DMS153 (cell line): ENCODE measurements at regions not wholly inside any gene's neighbourhood (a gene's known extent, or its start where the extent isn't known, plus 50 kb on each side); places are given as distances from the start of the nearest gene placed in this dataset.
A peak's percentile ranks its signal among the peaks of the same experiment; 100 is the strongest.
"Not testable (repeated sequence)": the region's sequence is repeated elsewhere in the genome, so short reads cannot be mapped to it uniquely, and the experiment has no call there.

Experiments used
- DNase-seq: peaks from one replicate; lab custom pipeline; 2025; lab: John Stamatoyannopoulos, UW

- no peak for DNase-seq
Observed at GRCh38 chr3:186453531-186453930, 90.6 kb downstream of the CRYGS start.

GRCh38 chr3:186452517-186452916 is 90.5 kb upstream of the DGKG start:
- no peak for DNase-seq

- no peak for DNase-seq
Observed at GRCh38 chr3:186451371-186451770, 89.3 kb upstream of the DGKG start.

DNA sequence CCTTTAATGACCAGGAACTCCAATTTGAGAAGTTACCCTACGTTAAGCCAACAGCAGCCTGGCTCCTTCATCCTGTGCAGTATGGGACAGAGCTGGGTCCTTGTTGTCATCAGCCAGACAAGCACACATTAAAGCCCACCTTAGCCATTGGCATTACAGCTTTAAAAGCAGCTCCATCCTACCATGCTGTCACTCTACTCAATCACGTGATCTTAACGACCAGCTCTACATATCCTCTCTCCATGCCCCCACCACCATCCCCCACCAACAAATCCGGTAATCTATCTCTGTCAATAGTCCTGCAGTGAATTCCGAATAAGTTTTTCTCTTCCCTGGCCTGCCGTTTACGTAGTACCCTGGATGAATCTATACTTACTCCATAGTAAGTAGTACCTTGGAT is 82.9 kb upstream of the DGKG start:
- DNase-seq: no peak

DNA sequence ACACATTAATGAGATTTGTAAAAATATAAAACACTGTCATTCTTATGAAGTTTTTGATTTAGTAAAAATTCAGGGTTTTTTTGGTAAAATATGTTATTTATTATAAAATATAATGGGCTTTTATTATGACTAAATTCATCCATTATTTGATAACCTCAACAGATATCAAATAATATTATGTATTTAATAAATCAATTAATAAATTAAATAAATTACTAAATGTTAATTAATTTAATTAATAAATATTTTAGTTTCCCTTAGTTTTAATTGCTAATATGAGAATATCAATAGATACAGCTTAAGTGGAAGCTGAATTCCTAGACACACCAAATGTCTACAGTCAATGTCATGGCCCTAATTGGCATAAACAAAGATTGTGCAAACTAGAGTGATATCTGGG is 82.3 kb upstream of the DGKG start:
- no peak for DNase-seq

GRCh38 chr3:186442979-186443378 is 80.9 kb upstream of the DGKG start:
- DNase-seq: not testable (repeated sequence)

DNA sequence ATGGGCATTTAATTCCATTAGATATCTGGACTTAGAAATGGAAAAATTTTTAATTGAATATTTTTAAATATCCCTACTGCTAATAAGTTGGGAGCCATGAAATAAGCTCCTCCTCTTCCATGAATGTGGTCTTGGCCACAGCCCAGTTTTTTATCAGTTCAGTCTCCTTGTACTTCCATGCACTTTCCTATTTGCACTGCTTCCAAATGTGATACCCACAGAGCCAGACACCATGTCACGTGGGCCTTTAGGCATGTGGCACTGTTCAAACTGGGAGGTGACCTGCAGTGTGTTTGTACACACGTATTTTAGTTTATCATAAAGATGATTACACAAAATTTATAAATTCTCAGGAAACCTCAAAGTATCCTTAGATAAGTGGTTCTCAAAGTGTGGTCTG is 80.1 kb upstream of the DGKG start:
- no peak for DNase-seq

GRCh38 chr3:186440891-186441290 is 78.9 kb upstream of the DGKG start:
- DNase-seq: no peak

- no peak for DNase-seq
Observed at GRCh38 chr3:186439725-186440124, 77.7 kb upstream of the DGKG start.

- DNase-seq: not testable (repeated sequence)
Observed at GRCh38 chr3:186435332-186435731, 73.3 kb upstream of the DGKG start.

GRCh38 chr3:186432944-186433732 is 71.1 kb upstream of the DGKG start:
- no peak for DNase-seq

- no peak for DNase-seq
Observed at GRCh38 chr3:186432189-186432588, 70.2 kb upstream of the DGKG start.

- no peak for DNase-seq
Observed at GRCh38 chr3:186427627-186428281, 65.7 kb upstream of the DGKG start.

- no peak for DNase-seq
Observed at GRCh38 chr3:186425788-186426730, 64.0 kb upstream of the DGKG start.

- DNase-seq: no peak
Observed at GRCh38 chr3:186421946-186422345, 59.9 kb upstream of the DGKG start.

DNA sequence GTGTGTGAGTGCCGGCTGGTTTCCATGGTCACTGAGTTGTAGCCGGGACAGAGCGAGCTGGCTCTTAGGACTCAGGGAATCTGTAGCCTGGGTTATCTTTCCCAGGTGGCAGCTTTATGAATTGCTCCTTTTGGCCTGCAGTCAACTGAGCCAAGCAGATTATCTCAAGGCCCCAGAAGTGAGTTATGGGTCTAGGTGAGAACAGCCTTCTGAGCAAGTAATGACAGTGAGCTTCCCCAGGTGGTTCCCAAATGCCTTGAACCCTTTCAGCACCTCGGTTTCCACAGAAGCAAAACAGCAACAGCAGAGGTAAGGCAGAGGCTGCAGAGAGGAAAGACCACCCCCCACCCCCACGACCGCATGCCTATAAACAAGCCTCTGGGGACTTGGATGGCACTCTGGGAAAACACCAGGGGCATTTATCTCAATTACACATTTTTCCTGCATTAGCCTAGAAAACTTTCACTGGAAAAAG is 56.7 kb upstream of the DGKG start:
- no peak for DNase-seq

- DNase-seq: no peak
Observed at GRCh38 chr3:186417791-186418190, 55.8 kb upstream of the DGKG start.

DNA sequence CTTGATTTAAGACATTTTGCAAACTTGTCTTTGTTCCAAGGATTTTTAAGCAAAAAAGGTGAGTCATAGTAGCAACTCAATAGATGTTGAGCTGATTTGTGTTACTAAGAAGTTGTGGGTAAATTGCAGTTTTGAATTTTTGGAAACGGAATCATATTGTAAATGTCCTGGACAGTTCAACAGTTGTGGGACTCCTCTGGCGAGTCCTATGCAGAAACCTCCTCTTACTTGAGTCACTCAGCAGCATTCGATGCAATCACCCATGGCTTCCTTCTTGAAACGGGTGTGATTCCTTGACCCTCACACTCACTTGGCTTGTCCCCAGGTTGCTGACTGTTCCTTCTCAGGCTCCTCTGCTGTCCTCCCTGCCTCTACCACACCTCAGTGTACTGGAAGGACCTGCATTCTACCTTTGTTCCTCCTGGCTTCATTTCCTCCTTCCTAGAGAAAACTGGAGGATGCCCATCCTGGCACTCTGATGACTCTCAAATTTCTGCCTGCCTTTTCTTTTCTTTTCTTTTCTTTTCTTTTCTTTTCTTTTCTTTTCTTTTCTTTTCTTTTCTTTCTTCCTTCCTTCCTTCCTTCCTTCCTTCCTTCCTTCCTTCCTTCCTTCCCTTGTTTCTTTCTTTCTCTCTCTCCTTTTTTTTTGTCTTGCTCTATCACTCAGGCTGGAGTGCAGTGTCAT is 52.8 kb upstream of the DGKG start:
- DNase-seq: no peak

GRCh38 chr3:186413615-186414415 is 51.8 kb upstream of the DGKG start:
- DNase-seq: peak; percentile 40

- no peak for DNase-seq
Observed at GRCh38 chr3:186411994-186412393, 50.0 kb upstream of the DGKG start.
